HFF-Myc (cell line): ENCODE measurements at regions not wholly inside any gene's neighbourhood (a gene's known extent, or its start where the extent isn't known, plus 50 kb on each side); places are given as distances from the start of the nearest gene placed in this dataset.
"Not testable (repeated sequence)": the region's sequence is repeated elsewhere in the genome, so short reads cannot be mapped to it uniquely, and the experiment has no call there.

Source experiments
- DNase-seq: peaks from one replicate; pipeline ENCODE4 v3.0.0-alpha.2; 2011; ENCODE audit warnings: low read depth; ENCODE audit errors: extremely low read depth
- H3K4me3 ChIP-seq: replicated peaks from 2 replicates; pipeline ENCODE4 v1.5.1; 2011; ENCODE audit warnings: low read depth, mild to moderate bottlenecking, control low read depth, low read length
- TF ChIP-seq, protein P1 (sequence below): IDR thresholded peaks from 2 replicates; pipeline ENCODE4 v1.5.1; 2012; ENCODE audit warnings: mild to moderate bottlenecking, low read depth, low read length, control low read depth; ENCODE audit errors: missing control alignments

DNA sequence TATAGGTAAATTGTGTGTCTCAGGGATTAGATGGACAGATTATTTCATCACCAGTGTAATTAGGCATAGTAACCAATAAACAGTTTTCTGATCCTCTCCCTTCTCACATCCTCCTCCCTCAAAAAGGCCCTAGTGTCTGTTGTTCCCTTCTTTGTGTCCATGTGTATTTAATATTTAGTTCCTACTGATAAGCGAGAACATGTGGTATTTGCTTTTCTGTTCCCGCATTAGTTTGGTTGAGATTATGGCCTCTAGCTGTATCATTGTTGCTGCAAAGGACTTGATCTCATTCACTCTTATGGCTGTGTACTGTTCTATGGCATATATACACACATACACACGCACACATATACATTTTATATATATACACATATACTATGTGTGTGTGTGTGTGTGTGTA is 866.2 kb downstream of the CCDC85A start:
- TF ChIP-seq, protein P1, sequence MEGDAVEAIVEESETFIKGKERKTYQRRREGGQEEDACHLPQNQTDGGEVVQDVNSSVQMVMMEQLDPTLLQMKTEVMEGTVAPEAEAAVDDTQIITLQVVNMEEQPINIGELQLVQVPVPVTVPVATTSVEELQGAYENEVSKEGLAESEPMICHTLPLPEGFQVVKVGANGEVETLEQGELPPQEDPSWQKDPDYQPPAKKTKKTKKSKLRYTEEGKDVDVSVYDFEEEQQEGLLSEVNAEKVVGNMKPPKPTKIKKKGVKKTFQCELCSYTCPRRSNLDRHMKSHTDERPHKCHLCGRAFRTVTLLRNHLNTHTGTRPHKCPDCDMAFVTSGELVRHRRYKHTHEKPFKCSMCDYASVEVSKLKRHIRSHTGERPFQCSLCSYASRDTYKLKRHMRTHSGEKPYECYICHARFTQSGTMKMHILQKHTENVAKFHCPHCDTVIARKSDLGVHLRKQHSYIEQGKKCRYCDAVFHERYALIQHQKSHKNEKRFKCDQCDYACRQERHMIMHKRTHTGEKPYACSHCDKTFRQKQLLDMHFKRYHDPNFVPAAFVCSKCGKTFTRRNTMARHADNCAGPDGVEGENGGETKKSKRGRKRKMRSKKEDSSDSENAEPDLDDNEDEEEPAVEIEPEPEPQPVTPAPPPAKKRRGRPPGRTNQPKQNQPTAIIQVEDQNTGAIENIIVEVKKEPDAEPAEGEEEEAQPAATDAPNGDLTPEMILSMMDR = no peak
- DNase-seq = no peak
- no peak overlapping the region for H3K4me3 ChIP-seq

DNA sequence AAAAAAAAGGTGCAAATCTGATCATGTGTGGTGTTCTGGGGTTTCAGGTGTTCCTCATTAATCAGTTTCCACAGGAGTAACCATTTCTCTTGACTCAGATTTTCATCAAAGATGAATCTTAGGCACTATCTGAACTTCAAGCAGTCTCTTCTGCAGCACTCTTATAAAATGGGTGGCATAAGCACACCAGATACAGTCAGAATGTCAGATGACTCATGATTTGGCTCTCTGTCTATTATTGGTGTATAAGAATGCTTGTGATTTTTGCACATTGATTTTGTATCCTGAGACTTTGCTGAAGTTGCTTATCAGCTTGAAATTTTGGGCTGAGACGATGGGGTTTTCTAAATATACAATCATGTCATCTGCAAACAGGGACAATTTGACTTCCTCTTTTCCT is 882.5 kb downstream of the CCDC85A start:
- not testable (repeated sequence) for DNase-seq, H3K4me3 ChIP-seq

DNA sequence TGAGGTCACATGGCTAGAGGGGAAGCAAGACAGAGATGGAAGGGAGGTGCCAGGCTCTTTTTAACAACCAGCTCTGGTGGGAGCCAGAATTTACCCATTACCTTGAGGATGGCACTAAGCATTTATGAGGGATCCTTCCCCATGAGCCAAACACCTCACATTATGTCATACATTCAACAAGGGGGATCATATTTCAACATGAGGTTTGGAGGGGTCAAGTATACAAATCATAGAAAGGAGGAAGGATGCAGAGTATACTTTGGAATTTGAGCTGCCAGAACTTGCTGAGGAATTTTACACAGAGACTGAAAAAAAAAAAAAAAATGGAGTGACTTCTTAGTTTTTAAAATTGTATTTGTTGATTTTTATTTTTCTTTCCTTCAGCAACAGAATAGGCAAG is 891.4 kb downstream of the CCDC85A start:
- H3K4me3 ChIP-seq = no peak overlapping the region
- DNase-seq = no peak
- TF ChIP-seq, protein P1 = no peak

DNA sequence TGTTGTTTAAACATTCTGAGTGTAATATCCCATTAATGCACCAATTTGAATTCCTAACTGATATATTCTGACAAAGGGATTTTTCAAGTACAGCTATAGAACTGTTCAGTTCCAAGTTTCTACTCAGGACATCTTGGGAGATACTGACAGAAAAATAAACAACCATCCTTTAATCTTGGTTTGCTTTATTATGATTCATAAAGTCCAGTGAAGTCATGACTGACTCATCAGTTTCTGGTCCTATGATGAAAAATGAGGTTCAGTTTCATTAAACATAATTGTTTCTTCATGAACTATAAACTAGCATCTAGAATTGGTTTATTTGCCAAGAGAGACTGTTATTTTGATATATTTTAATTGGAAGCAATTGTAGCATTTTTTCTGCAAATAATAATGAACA is 896.2 kb downstream of the CCDC85A start:
- DNase-seq = no peak
- TF ChIP-seq, protein P1 = no peak
- H3K4me3 ChIP-seq = no peak overlapping the region

DNA sequence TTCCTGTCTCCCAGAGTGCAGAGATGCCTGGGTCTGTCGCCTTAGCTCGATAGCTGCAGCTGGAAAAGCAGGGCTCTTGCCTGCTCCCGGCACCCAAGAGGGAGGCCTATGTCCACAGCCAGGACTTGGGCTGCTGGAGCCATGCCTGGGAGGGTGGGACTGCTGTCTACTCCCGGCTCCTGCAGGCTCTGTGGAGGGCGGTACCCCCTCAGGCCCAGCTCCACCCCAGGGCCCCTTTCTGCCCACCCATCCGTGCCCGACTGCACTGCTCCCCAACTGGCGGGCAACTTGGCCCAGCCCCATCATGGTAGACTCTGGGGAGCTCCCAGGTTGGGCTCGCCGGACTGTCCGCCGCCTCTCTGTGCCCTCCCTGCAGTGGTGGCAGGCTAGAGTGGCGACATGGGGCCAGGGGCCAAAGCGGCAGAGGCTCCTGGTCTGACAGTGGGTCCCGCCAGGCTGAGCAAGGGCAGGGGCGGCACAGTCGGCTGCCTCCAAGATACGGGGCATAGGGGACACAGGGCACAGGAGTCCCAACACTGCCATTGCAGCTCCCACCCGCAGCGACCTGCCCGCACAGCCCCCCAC is 901.0 kb downstream of the CCDC85A start:
- no peak for DNase-seq
- H3K4me3 ChIP-seq = no peak overlapping the region
- TF ChIP-seq, protein P1 = no peak

DNA sequence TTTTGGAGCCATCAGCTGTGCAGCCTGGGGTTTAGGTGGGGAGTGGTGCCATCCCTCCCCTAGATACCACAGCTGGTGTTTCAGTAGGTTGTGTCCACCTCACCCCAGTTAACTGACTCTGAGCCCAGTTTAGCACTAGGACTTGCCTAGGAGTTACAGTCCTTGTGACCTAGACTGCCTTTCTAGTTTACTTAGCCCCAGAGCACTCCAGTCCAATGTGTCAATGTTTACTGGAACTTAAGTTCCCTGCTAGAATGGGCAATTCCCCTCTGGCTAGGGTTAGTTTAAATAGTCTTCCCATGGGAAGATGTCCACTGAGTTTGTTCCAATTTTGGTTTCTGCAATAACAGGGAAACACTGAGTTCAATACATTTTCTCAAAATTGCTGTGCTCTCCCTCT is 909.2 kb downstream of the CCDC85A start:
- TF ChIP-seq, protein P1 = no peak

DNA sequence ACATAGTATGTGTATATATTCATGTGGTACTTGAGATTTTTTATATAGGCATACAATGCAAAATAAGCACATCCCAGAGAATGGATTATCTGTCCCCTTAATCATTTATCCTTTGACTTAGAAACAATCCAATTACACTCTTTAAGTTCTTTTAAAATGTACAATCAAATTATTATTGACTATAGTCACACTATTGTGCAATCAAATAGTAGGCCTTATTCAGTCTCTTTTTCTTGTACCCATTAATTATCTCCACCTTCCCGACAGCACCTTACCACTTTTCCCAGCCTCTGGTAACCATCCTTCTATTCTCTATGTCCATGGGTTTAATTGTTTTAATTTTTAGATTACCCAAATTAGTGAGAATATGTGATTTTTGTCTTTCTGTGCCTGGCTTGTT is 914.1 kb downstream of the CCDC85A start:
- TF ChIP-seq, protein P1 = no peak
- H3K4me3 ChIP-seq = no peak overlapping the region
- DNase-seq = no peak

More for the DNA sequence above, 909.2 kb downstream of the CCDC85A start:
- no peak overlapping the region for H3K4me3 ChIP-seq
- DNase-seq = no peak
